GM19023 (cell line): ENCODE measurements at regions not wholly inside any gene's neighbourhood (a gene's known extent, or its start where the extent isn't known, plus 50 kb on each side); places are given as distances from the start of the nearest gene placed in this dataset.
"Not testable (repeated sequence)": the region's sequence is repeated elsewhere in the genome, so short reads cannot be mapped to it uniquely, and the experiment has no call there.

Experiments
- ATAC-seq: cut with Tn5 transposase; IDR thresholded peaks from one replicate; pipeline ENCODE4 v1.9.1; 2021; ENCODE audit warnings: mild to moderate bottlenecking, moderate library complexity; ENCODE audit not compliant: unreplicated experiment

DNA sequence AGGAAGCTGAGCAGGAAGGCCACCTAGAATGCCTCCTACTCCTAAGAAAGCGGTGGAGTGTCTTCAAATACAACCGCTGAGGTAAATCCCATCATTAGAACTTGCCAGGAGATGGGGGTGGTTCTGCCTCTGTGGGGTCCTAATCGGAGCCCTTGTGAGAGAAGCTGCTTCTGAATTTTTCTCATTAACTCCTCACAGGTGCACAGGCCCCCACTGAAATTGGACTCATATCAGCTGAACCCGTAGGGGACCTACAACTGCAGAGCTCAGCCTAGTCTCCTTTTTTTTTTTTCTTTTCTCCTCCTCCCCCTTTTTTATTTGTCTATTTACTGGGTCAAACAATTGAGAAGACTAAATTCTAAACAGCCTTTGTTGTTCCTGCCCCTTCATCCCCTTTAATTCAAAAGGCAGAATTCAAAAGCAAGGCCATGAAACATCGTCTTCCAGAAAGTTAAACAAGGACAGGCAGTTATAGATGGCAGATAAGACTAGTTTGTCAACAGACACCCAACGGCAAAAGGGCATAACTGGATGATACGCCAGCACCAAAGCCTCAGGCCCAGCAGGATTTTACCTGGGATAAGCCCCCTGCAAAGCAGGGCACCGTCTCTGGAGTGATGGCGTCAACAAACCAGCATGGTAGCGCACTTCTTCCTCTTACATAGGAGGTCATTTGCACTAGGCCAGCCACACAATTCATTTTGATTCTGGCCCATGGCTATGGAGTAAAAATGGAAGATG lies 213.7 kb upstream of the HES1 start:
- ATAC-seq, result no peak

DNA sequence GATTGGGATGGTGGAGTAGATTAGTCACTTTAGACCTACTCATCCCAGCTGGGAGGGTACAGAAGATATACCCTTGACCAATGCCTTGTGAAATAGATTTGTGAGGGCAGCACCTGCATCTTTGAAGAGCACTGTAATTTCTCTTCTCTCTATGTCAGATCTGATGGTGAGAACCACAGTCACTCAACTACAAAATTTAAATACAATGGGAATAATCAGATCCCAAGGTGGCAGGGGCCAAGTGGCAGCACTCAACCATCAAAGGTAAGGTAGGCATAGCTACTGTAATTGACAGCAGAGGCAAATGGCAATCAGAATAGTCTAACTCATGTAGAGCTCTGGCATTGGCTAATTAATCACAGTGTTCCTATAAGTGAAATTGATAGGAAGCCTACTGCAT lies 212.0 kb upstream of the HES1 start:
- ATAC-seq, result not testable (repeated sequence)

DNA sequence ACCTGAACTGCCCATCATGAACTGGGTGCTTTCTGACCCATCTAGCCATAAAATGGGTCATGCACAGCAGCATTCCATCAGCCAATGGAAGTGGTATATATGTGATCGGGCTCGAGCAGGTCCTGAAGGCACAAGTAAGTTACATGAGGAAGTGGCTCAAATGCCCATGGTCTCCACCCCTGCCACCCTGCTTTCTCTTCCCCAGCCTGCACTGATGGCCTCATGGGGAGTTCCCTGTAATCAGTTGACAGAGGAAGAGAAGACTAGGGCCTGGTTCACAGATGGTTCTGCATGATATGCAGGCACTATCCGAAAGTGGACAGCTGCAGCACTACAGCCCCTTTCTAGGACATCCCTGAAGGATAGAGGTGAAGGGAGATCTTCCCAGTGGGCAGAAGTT lies 209.9 kb upstream of the HES1 start:
- not testable (repeated sequence) for ATAC-seq

DNA sequence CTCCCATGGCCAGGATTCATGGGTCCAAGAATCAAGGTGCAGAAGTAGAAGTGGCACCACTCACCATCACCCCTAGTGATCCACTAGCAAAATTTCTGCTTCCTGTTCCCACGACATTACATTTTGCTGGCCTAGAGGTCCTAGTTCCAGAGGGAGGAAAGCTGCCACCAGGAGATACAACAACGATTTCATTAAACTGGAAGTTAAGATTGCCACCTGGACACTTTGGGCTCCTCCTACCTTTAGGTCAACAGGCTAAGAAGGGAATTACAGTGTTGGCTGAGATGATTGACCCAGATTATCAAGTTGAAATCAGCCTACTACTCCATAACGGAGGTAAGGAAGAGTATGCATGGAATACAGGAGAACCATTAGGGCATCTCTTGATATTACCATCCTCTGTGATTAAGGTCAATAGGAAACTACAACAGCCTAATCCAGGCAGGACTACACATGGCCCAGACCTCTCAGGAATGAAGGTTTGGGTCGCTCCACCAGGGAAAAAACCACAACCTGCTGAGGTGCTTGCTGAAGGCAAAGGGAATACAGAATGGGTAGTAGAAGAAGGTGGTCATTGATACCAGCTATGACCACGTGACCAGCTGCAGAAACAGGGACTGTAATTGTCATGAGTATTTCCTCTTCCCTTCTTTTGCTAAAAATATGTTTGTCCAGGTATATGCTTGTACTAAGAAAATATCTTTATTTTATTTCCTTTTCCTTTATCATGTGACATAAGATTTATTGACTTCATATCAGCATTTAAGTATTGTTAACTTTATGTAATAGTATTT lies 208.3 kb upstream of the HES1 start:
- not testable (repeated sequence) for ATAC-seq

DNA sequence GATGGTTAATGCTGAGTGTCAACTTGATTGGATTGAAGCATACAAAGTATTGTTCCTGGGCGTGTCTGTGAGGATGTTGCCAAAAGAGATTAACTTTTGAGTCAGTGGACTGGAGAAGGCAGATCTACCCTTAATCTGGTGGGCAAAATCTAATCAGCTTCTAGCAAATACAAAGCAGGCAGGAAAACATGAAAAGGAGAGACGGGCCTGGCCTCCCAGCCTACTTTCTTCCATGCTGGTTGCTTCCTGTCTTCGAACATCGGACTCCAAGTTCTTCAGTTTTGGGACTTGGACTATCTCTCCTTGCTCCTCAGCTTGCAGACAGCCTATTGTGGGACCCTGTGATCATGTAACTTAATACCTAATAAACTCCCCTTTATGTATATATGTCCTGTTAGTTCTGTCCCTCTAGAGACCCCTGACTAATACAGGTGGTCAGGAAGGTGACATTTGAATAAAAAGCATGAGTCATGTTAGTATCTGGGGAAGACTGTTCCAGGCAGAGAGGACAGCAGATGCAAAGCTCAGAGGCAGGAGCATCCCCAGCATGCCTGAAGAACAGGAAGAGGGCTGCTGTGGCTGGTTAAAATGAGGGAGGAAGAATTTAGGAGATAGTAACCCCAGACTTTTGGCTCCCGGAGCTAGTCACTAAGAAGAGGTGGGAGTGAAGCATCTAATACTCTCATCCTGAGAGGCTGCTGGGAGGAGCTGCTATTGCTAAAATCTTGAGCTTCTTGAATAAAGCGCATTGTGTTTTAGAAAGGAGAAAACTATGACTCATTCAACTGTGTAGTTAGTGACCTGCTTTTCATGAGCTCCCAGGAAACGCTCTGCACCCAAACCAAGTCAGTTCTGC lies 207.4 kb upstream of the HES1 start:
- no peak for ATAC-seq

DNA sequence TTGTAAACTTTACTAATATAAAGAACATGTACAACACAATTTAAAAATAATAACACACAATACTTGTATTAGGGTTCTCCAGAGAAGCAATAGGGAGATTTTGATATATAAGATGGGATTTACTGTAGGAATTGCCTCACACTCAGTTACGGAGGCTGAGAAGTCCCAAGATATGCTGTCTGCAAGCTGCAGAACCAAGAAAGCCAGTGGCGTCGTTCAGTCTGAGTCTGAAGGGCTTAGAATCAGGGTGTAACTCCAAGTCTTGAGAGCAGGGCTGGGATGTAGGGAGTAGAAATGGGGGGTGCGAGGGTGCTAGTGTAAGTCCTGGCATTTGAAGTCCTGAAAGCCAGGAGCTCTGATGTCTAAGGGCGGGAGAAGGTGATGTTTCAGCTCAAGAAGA lies 206.6 kb upstream of the HES1 start:
- no peak for ATAC-seq

DNA sequence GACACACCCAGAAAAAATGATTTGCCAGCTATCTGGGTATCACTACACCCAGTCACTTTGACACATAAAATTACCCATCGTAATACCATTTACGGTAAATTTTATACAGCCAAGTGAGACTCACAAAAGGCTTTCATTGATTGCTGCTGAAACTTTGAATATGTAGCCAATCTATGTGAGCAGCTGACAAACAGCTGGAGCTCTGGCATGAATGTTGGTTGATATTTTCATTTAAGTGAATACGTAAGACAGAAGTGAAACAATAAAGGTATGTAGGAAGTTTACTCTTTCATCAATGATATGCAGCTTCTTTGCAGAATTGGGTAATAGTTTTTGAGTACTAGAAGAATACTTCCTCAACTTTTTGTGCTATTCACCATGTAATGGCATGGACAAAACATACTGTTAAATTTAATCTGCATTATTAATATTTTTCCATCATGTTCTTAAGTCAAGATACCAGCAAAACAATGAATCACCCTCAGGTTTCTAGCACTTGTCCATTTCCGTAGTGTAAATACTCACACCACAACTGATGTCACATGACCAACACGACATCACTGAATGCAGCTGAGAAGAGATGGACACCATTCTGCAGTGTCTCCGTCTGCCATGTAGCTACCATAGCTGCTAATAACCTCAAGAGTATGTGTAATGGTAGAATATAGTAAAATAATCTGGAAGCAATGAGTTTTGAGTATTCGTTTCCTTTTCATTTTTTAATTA lies 205.9 kb upstream of the HES1 start:
- no peak for ATAC-seq

DNA sequence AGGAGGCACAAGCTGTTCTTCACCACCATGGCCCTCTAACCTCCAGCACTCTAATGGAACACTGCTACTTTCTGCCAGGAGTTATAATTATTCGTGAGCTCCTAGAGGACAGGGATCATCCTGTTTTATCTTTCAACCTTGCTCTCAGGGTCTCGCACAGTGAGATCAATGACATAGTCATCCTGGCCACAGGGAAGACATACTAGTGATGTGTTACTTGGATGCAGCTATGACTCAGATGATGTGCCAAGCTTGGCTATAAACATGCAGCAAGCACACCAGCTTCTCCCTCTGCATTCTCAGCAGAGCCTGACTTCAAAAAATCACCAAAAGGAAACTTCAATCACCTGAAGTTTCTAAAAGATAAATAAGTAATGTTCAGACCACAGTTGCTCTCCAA lies 203.8 kb upstream of the HES1 start:
- no peak for ATAC-seq

DNA sequence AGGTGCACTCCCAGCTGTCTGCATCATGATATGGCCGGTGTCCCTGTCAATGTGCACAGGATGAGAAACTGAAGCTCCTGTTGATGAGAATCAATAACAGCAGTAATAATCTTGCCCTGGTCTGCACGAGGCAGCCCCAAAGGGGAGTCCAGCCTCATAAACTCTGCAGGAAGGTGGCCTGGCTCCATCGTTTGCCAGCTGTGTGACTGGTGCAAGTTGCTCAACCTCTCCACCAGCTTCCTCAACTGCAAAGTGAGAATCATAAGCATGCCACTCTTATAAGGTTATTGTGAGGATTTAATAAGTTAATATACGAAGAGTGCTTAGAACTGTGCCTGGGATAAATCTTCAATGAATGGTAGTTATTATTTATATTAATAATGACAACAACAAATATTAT lies 203.4 kb upstream of the HES1 start:
- no peak for ATAC-seq

DNA sequence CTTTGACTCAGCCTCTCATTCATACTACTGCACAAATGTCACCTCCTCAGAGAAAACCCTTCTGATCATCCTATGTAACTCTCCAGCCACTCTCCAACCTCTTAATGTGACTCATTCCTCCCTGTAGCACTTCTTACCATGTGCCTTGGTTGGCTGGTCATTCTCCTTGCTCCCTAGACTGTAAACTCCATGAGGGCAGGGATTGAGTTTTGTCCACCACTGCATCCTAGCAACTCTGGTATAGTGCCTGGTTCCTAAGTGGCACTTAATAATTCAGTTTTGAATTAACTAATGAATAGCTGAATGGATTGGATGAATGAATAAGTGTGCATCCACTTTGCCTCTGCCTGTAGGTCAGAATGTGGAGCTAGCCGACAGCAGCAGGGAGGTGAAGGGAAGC lies 202.5 kb upstream of the HES1 start:
- no peak for ATAC-seq

DNA sequence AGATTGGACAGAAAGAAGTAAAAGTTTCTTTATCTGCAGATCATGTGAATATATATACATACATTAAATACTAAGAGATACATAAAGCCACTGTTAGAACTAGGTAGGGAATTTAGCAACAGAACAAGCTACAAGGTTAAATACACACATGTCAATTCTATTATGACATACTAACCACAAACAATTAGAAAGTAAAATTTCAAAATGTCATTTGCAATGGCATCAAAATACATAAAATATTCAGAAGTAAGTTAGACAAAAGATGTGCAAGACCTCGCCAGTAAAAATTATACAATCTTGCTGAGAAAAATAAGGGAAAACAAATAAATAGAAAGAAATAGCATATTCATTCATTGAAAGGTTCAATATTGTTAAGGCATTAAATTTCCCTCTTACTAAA lies 200.0 kb upstream of the HES1 start:
- no peak for ATAC-seq

DNA sequence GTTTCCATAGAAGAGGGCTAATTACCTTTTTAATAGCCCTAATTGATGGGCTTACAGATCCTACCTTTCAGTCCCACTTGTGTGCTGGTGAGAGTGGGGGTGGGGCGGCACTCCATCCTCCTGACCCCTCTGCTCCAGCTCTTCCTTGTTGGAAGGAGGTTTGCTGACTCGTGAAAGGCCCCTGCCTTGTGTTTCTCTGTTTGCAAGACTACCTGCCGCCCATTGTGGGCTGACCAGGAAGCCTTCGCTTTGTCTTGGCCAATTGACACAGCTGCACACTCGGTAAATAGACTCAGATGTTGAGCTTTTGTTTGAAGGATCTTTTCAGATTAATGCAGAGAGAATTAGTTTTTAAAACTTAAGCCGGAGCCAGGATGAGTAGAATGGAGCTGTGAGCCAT lies 197.3 kb upstream of the HES1 start:
- ATAC-seq, result no peak

DNA sequence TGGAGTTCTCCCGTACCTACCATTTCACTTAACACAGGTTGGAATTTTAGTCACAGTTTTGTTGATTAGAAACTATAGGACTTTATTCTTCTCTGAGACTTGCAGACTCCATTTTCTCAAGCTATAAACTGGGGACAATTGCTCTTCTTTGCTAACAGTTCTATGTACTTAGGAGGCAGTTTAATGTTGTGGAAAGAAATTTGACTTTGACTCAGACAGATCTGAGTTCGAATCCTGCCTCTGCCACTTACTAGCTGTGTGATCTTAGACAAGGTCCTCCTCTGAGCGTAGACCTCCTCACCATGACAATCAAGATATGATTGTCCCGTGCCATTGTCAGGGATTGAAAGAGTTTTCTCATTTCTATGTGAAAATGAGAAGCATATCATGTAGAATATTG lies 196.4 kb upstream of the HES1 start:
- ATAC-seq, result no peak

DNA sequence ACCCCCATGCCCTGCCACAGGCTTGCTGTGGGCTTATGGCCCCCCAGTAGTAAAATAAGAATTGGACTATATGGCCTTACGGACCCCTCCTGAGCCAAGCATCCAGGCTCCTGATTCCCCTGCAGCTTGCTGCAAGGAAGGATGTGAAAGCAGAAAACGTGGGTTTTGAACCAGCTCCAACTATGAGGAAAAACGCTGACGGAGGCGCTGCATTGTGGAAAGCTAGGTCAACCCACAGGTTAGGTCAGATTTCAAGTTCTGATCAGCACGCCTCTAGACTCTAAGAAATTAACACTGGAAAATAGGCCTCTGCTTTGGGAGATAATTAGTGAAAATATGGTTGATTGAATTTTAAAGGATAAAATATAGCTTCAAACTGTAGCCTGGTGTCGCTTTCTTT lies 195.4 kb upstream of the HES1 start:
- ATAC-seq, result no peak

DNA sequence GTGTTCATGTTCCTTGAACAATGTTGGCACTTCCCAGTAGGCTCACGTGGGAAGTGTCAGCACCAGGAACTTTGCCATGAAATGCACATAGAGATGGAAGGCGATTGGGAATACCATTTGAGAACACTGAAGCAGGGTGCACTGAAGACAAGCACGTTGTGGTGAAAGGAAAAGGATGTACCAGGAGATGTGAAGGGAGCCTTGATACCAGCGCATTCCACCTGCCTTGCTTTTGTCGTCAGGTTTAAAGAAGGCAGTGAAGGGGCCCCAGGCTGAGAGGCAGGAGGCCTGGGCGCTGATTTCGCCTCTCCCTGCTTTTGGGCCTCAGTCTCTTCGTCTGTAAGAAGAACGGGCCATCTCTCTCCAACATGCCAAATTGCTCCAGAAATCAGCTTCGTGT lies 194.5 kb upstream of the HES1 start:
- no peak for ATAC-seq

DNA sequence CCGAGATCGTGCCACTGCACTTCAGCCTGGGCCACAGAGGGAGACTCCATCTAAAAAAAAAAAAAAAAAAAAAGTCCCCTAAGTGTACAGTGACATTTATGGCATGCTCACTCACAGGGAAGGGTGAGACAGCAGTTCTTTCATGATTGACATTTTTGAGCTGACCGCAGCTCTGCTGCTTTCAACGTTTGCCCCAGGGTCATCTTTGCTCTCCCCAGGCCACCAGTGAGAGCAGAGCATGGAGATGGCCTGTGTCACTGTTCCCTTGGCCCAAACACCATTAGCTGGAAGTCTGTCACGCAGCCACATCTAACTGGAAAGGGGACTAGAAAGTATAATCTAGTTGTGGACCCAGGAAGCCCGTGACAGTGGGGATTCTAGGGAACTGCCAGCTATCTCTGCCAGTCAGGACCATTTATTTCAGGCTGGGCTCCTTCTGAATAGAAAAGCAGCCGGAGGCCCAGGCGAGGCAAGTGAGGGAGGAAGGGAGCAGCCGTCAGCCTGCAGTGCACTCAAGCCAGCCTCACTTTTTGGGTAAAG lies 193.4 kb upstream of the HES1 start:
- no peak for ATAC-seq

DNA sequence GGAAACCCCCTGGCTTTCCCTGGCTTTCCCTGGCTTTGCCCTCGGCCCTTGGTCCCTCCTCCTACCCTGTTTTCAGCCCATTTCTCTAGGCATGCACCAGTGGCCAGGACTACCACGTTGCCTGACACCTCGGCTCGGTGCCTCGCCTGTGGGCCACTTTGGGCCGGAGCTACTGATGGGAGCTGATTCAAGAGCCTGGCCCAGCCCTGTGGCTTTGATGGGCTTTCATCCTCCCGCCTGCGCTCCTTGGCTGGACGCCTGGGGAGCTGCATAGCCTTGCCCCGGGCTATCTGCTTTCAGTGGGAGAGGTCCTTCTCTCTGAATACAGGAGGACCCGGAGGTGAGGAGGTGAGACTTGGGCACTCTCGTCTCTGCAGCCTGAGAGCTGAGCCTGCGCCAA lies 192.7 kb upstream of the HES1 start:
- ATAC-seq, result no peak

DNA sequence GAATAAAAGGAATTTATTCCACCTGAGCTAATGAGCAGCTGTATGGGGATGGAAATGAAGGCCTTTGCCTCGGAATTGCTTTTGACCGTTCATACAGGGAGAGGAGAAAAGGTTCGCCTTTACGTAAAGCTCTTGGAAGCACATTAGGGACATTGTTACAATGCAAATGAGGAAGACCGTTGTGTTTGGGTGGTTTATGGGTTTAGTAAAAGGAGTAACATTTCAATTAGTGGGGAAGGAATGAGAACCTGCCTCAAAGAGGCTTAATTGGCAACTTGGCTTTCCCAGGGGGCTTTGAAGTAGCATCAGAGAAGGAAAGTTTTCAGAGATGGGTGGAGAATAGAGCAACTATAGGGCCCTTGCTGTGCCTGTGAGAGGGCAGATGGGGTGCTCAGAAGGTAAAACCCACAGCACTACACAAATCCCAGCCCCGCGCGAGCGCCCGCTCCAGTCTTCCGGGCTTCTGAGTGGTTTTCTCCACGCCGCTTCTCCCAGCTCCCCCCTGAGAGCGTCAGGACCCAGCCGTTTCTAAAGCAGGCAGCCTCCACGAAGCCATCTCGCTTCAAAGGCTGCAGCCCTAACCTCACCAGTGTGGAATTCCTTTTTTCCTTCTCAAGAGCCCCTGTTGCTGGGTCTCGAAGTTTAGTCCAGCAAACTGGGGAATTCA lies 192.0 kb upstream of the HES1 start:
- no peak for ATAC-seq

DNA sequence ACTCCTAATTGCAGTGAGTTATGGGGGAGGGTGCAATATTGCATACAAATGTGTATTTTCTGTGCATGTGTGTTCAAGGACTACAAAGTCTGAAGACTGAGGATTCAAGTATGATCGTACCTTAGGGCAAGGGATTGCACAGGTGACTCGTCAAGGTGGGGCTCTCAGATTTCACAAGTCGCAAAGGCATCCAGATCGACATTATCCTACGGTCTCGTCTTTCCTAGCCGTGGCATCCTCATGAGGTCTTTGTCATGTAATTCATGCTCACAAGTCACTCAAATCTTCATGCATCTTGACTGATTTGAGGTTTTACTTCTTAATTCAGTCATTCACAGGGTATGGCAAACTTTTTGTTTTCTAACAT lies 191.4 kb upstream of the HES1 start:
- ATAC-seq, result no peak

DNA sequence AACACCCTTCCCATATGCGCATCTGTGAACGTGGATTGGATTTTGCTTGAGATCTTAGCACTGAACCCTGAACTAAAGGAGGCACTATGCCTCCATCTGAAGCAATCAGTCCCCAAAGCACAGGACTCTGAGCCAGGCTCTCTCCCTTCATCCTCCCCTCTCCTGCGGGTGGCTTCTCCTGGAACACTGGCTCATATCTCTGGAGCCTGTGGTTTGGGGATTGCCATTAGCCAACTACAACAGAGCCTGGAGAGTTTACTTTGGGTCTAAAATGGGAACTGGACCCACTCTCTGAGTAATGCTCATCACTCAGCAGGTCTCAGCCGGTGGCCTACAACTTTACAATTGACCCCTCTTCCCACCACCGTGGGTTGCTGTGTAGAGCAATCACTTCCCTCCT lies 190.8 kb upstream of the HES1 start:
- ATAC-seq, result no peak
